ENCODE measurements at regions not wholly inside any gene's neighbourhood (a gene's known extent, or its start where the extent isn't known, plus 50 kb on each side); places are given as distances from the start of the nearest gene placed in this dataset.
"Not testable (repeated sequence)": the region's sequence is repeated elsewhere in the genome, so short reads cannot be mapped to it uniquely, and the experiment has no call there.

DNA sequence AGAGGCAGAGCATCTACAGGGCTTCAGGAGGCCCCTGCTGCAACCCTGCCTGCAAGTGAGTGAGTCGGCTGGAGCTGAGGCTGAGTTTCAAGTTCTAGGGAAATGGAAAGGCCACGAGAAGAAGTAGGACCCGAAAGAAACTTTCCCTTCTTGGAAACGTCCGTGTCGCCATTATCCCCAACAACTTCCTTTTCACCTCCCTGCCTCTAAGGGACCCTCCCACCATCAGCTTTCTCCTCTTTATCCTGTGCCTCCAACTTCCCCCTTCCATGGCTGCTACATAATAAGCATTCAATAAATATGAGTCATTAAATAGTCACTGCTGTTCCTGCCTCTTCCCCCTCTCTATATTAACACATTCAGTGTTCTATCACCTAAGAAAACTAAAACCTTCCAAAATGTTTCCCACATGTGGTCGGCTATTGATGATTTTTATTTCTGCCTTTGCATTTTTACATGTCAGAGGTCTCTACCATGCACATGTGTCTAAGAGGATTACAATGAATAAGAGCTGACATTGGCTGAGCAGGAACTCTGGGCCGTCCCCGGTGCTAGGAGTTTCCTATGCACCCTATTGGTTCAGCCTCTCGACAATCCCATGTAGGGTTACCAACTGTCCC lies 115.9 kb upstream of the TNRC6C start:
- no peak overlapping the region for H3K4me3 ChIP-seq
- H3K4me1 ChIP-seq, result peaks cover 0 to 5% (median 0%) of the 10 kb centered on the region in 3 donors
- no peak overlapping the region for H3K27ac ChIP-seq
- DNase-seq (peak in 1 of 6 donors; percentile 10), FAIRE-seq (no peak), ATAC-seq (peak in 2 of 4 donors; percentile 34 to 38)
- H3K27me3 ChIP-seq, result no peaks in the 10 kb centered on the region
- intact Hi-C loops (cut with DNase I), result no loop called here
- TF ChIP-seq CTCF (IDR thresholded peaks at IDR 0.05), result no peak
- H3K9me3 ChIP-seq, result no peaks in the 10 kb centered on the region
- H3K36me3 ChIP-seq, result no peaks in the 10 kb centered on the region
- 70 to 77% methylated on average over 10 of the region's 10 CpGs for WGBS, 2 donors

- H3K4me3 ChIP-seq; FAIRE-seq; H3K9me3 ChIP-seq; H3K4me1 ChIP-seq; intact Hi-C loops (cut with DNase I); ATAC-seq; H3K27ac ChIP-seq; H3K36me3 ChIP-seq; H3K27me3 ChIP-seq: not testable (repeated sequence)
- 70 to 74% methylated on average over 13 of the region's 13 CpGs for WGBS, 2 donors
- peak in 1 of 6 donors; percentile 7 for DNase-seq
Observed at GRCh38 chr17:77843255-77843895, 115.1 kb upstream of the TNRC6C start.

- no peak for ATAC-seq
- WGBS, 2 donors, result 55 to 59% methylated on average over 2 of the region's 2 CpGs
Observed at GRCh38 chr17:77843896-77844295, 114.6 kb upstream of the TNRC6C start.

DNA sequence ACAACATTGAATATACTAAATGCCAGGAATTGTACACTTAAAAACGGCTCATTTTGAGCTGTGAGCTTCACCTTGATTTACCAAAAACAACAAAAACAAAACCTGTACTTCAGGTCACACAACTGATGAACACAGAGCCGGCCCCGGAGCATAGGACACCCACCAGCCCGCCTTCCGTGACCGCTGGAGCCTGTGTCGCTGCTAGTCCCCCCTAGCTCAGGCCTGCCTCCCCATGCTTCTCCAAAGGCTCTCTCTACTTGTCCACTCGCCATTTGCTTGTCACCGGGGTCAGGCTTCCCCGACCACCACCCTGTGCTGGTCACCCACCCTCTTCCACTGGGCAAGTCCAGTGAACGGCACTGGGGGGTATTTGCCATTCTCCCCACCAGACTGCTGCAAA lies 113.8 kb upstream of the TNRC6C start:
- H3K9me3 ChIP-seq, result no peaks in the 10 kb centered on the region
- intact Hi-C loops (cut with DNase I), result no loop called here
- no peaks in the 10 kb centered on the region for H3K27me3 ChIP-seq
- FAIRE-seq, result no peak
- no peak for ATAC-seq
- peak in 2 of 6 donors; percentile 26 to 38 for DNase-seq
- peaks cover 0 to 2% (median 0%) of the 10 kb centered on the region in 3 donors for H3K4me1 ChIP-seq
- H3K4me3 ChIP-seq, result no peak overlapping the region
- TF ChIP-seq CTCF (IDR thresholded peaks at IDR 0.05), result no peak
- H3K27ac ChIP-seq, result no peak overlapping the region
- WGBS, 2 donors, result 74 to 81% methylated on average over 11 of the region's 11 CpGs
- H3K36me3 ChIP-seq, result no peaks in the 10 kb centered on the region

More at GRCh38 chr17:77843896-77844295, 114.6 kb upstream of the TNRC6C start:
- no peak for DNase-seq
- H3K27me3 ChIP-seq, result no peaks in the 10 kb centered on the region
- H3K4me1 ChIP-seq, result peaks cover 0 to 5% (median 0%) of the 10 kb centered on the region in 3 donors
- no peaks in the 10 kb centered on the region for H3K9me3 ChIP-seq
- H3K36me3 ChIP-seq, result no peaks in the 10 kb centered on the region
- no peak overlapping the region for H3K27ac ChIP-seq
- TF ChIP-seq CTCF (IDR thresholded peaks at IDR 0.05), result no peak
- intact Hi-C loops (cut with DNase I), result no loop called here
- no peak for FAIRE-seq
- no peak overlapping the region for H3K4me3 ChIP-seq

DNA sequence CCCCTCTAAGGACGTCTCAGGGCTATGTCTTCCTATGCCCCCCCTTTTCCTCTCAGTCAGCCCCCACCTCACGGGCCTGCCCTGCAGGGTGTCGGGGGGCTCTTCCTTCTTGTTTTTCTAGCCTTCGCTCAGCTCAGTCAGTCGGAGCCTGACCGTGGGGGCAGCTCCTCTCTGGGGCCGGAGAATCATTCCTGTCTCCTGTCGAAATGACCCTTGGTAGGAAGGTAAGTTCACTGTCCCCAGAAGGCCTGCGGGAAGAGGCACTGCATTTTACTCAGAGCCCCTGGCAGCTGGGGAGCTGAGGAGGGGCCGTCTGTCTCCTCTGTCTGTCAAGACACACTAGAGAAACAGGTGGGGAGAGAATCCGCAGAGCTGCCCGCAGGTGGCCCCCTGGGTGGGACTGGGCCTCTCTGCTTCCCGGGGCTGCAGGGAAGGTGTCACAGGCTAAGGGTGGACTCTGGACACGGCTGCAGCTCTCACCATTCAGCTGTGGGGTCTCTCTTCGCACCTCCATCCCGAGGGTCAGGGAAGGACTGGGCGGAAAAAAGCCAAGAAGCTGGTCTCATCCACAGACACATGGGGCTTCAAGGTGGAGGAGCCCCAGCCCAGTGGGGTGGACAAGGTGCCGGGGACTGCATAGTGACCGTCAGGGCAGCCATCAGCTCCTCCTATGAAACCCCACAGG lies 112.8 kb upstream of the TNRC6C start:
- no peak for TF ChIP-seq CTCF (IDR thresholded peaks at IDR 0.05)
- Histone ChIP-seq H3K4me1 (no peaks in the 10 kb centered on the region), H3K27ac (no peak overlapping the region), H3K9me3 (no peaks in the 10 kb centered on the region), H3K36me3 (no peaks in the 10 kb centered on the region), H3K27me3 (no peaks in the 10 kb centered on the region), H3K4me3 (no peak overlapping the region)
- intact Hi-C loops (cut with DNase I), result no loop called here
- ATAC-seq, result no peak
- DNase-seq, result peak in 1 of 6 donors; percentile 31
- FAIRE-seq, result no peak
- WGBS, 2 donors, result 60 to 63% methylated on average over 19 of the region's 19 CpGs

Measured in pancreas (tissue), 10 donors.